ENCODE measurements at regions not wholly inside any gene's neighbourhood (a gene's known extent, or its start where the extent isn't known, plus 50 kb on each side); places are given as distances from the start of the nearest gene placed in this dataset.

DNA sequence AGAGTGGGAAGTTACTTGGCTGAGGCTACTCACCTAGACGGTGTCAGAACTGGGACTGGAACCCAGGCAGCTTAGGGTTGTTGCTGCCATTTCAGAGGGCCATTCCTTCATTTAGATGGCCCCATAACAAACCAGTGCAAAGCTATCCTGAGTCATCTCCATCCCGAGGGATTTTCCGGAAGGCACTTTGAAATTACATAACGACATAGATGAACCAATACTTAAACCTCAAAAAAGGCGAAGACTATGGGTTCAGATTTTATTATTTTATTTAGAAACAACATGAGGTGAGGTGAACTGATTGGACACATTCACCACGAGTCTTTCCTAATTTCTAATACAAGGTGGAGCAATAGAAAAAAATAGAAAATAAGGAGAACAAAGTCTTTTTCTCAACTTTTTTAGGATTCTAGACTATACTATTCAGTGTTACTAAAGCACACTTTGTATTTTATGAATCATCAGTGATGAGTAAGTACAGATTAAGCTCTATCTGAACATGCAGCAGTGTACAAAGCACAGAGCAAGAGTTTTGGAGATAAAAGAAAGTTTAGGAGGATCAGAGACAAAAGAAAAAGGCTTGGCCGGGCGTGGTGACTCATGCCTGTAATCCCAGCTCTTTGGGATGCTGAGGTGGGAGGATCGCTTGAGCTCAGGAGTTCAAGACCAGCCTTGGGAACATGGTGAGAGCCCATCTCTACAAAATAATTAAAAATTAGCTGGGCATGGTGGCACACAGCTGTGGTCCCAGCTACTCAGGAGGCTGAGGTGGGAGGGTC is 79.5 kb upstream of the SVIL start:
- no peak for TF ChIP-seq ESRRA (IDR thresholded peaks at IDR 0.05; ENCODE audit: low read length)
- TF ChIP-seq, protein P1, sequence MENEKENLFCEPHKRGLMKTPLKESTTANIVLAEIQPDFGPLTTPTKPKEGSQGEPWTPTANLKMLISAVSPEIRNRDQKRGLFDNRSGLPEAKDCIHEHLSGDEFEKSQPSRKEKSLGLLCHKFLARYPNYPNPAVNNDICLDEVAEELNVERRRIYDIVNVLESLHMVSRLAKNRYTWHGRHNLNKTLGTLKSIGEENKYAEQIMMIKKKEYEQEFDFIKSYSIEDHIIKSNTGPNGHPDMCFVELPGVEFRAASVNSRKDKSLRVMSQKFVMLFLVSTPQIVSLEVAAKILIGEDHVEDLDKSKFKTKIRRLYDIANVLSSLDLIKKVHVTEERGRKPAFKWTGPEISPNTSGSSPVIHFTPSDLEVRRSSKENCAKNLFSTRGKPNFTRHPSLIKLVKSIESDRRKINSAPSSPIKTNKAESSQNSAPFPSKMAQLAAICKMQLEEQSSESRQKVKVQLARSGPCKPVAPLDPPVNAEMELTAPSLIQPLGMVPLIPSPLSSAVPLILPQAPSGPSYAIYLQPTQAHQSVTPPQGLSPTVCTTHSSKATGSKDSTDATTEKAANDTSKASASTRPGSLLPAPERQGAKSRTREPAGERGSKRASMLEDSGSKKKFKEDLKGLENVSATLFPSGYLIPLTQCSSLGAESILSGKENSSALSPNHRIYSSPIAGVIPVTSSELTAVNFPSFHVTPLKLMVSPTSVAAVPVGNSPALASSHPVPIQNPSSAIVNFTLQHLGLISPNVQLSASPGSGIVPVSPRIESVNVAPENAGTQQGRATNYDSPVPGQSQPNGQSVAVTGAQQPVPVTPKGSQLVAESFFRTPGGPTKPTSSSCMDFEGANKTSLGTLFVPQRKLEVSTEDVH (IDR thresholded peaks at IDR 0.05; ENCODE audit: low read depth, partially characterized antibody), result no peak
